ENCODE measurements at regions not wholly inside any gene's neighbourhood (a gene's known extent, or its start where the extent isn't known, plus 50 kb on each side); places are given as distances from the start of the nearest gene placed in this dataset.

- ATAC-seq (ENCODE audit: poor library complexity), result no peak
- Mint-ChIP-seq H3K9me3 (no peaks in the 10 kb centered on the region), H3K27ac (no peak overlapping the region), H3K4me1 (ENCODE audit: low read depth) (no peaks in the 10 kb centered on the region), H3K36me3 (ENCODE audit: low read depth) (no peaks in the 10 kb centered on the region), H3K27me3 (peaks cover 4% of the 10 kb centered on the region), H3K4me3 (no peak overlapping the region)
- Histone ChIP-seq H3K4me3 (ENCODE audit: low read length) (no peak overlapping the region), H3K36me3 (ENCODE audit: insufficient read depth, low read length) (no peaks in the 10 kb centered on the region), H3K9me3 (ENCODE audit: control insufficient read depth in 1 of 2, insufficient read depth in 1 of 2, low read length in 2 of 2) (no peaks in the 10 kb centered on the region), H3K27ac (ENCODE audit: low read depth in 1 of 2, low read length in 2 of 2) (no peak overlapping the region), H3K27me3 (ENCODE audit: control insufficient read depth in 1 of 2, insufficient read depth in 2 of 2, low read length in 2 of 2) (peaks cover 0 to 3% of the 10 kb centered on the region in 2 experiments), H3K4me1 (ENCODE audit: insufficient read depth, low read length) (peaks cover 4% of the 10 kb centered on the region)
- intact Hi-C loops (cut with DNase I, micrococcal nuclease), result no loop called here
- DNase-seq, result no peak
- CTCF ChIA-PET, result interaction anchor here (1.3 kb wide), 1 partner anchor 806 kb away, joined by 3 read pairs; no protein-coding TSS in a partner anchor
- POLR2A ChIA-PET, result no interaction called here
- no peak for TF ChIP-seq CTCF (IDR thresholded peaks at IDR 0.05)
Measured at GRCh38 chr7:142408794-142409193, 150.9 kb upstream of the PRSS58 start.

GRCh38 chr7:142407939-142408570 is 150.2 kb upstream of the PRSS58 start:
- ChIA-PET CTCF (interaction anchor here (1.3 kb wide), 1 partner anchor 807 kb away, joined by 3 read pairs; no protein-coding TSS in a partner anchor), POLR2A (no interaction called here)
- no peaks in the 10 kb centered on the region for H3K9me3 ChIP-seq (ENCODE audit: control insufficient read depth in 1 of 2, insufficient read depth in 1 of 2, low read length in 2 of 2)
- no peak overlapping the region for H3K4me3 ChIP-seq (ENCODE audit: low read length)
- Mint-ChIP-seq H3K36me3 (ENCODE audit: low read depth) (no peaks in the 10 kb centered on the region), H3K4me1 (ENCODE audit: low read depth) (no peaks in the 10 kb centered on the region), H3K27me3 (peaks cover 4% of the 10 kb centered on the region), H3K4me3 (no peak overlapping the region), H3K9me3 (no peaks in the 10 kb centered on the region), H3K27ac (no peak overlapping the region)
- DNase-seq, result no peak
- peaks cover 0 to 3% of the 10 kb centered on the region in 2 experiments for H3K27me3 ChIP-seq (ENCODE audit: control insufficient read depth in 1 of 2, insufficient read depth in 2 of 2, low read length in 2 of 2)
- H3K4me1 ChIP-seq (ENCODE audit: insufficient read depth, low read length), result peaks cover 4% of the 10 kb centered on the region
- H3K27ac ChIP-seq (ENCODE audit: low read depth in 1 of 2, low read length in 2 of 2), result no peak overlapping the region
- no peak for ATAC-seq (ENCODE audit: poor library complexity)
- intact Hi-C loops (cut with DNase I, micrococcal nuclease), result no loop called here
- H3K36me3 ChIP-seq (ENCODE audit: insufficient read depth, low read length), result no peaks in the 10 kb centered on the region
- TF ChIP-seq CTCF (IDR thresholded peaks at IDR 0.05), result no peak

GRCh38 chr7:142405122-142405765 is 147.4 kb upstream of the PRSS58 start:
- Mint-ChIP-seq H3K36me3 (ENCODE audit: low read depth) (no peaks in the 10 kb centered on the region), H3K4me3 (no peak overlapping the region), H3K27ac (no peak overlapping the region), H3K27me3 (peaks cover 11% of the 10 kb centered on the region), H3K4me1 (ENCODE audit: low read depth) (no peaks in the 10 kb centered on the region), H3K9me3 (no peaks in the 10 kb centered on the region)
- Histone ChIP-seq H3K27ac (ENCODE audit: low read depth in 1 of 2, low read length in 2 of 2) (no peak overlapping the region), H3K9me3 (ENCODE audit: control insufficient read depth in 1 of 2, insufficient read depth in 1 of 2, low read length in 2 of 2) (no peaks in the 10 kb centered on the region), H3K4me1 (ENCODE audit: insufficient read depth, low read length) (no peaks in the 10 kb centered on the region), H3K4me3 (ENCODE audit: low read length) (no peak overlapping the region), H3K36me3 (ENCODE audit: insufficient read depth, low read length) (no peaks in the 10 kb centered on the region), H3K27me3 (ENCODE audit: control insufficient read depth in 1 of 2, insufficient read depth in 2 of 2, low read length in 2 of 2) (peaks cover 0 to 3% of the 10 kb centered on the region in 2 experiments)
- ChIA-PET POLR2A (no interaction called here), CTCF (no interaction called here)
- ATAC-seq (ENCODE audit: poor library complexity), result no peak
- intact Hi-C loops (cut with DNase I, micrococcal nuclease), result no loop called here
- TF ChIP-seq CTCF (IDR thresholded peaks at IDR 0.05), result no peak
- no peak for DNase-seq
